ENCODE measurements at regions not wholly inside any gene's neighbourhood (a gene's known extent, or its start where the extent isn't known, plus 50 kb on each side); places are given as distances from the start of the nearest gene placed in this dataset.

DNA sequence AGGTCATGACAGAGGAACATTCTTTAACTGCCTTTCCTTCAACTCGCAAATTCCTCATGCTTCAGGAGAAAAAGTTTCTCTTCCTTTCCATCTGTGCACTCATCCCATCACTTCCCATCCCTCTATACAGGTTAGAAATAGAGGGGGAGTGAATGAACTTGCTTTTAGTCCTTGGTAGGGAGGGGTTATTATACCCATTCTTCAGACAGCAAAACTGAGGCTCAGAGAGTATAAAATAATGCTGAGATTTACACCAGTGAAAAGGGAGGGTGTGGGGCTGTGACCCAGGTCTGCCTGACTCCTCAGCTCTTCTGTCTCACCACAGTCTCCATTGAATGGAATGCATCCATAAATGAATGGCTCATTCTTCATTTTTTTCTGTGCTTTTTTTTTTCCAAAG lies 109.4 kb upstream of the RCN1 start:
- TF ChIP-seq, protein P1, sequence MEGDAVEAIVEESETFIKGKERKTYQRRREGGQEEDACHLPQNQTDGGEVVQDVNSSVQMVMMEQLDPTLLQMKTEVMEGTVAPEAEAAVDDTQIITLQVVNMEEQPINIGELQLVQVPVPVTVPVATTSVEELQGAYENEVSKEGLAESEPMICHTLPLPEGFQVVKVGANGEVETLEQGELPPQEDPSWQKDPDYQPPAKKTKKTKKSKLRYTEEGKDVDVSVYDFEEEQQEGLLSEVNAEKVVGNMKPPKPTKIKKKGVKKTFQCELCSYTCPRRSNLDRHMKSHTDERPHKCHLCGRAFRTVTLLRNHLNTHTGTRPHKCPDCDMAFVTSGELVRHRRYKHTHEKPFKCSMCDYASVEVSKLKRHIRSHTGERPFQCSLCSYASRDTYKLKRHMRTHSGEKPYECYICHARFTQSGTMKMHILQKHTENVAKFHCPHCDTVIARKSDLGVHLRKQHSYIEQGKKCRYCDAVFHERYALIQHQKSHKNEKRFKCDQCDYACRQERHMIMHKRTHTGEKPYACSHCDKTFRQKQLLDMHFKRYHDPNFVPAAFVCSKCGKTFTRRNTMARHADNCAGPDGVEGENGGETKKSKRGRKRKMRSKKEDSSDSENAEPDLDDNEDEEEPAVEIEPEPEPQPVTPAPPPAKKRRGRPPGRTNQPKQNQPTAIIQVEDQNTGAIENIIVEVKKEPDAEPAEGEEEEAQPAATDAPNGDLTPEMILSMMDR (IDR thresholded peaks at IDR 0.05; ENCODE audit: low read length): no peak
- TF ChIP-seq EZH2 (optimal IDR thresholded peaks at IDR 0.05; ENCODE audit: low read depth, low read length): no peak

Measured in MM.1S (cell line).